Activated CD4-positive, alpha-beta T cell treated with anti-CD3 and anti-CD28 coated beads, Interleukin-2, amount 50 U/mL, for 16 hours (primary cell): ENCODE measurements at regions not wholly inside any gene's neighbourhood (a gene's known extent, or its start where the extent isn't known, plus 50 kb on each side); places are given as distances from the start of the nearest gene placed in this dataset.

Source experiments
- DNase-seq: peaks from one replicate; pipeline ENCODE4 v3.0.0-alpha.2; 2020

DNA sequence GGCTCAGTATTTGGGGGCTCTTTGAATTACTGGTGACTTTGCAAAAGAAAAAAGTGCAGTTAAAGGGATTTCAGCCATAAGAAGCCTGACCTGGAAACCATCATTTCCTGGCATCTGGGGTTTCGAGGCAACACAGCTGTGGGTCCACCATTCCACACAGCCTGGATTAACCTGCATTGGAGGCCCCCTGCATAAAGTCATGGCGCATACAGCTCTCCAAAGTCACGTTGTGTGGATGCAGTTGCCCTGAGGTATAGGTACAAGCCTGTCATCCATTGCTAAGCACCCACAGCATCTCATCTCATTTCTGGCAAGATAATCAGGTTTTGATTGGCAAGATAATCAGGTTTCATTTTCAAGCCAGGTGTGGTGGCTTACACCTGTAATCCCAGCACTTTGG lies 54.5 kb upstream of the TAGAP start:
- no peak for DNase-seq

DNA sequence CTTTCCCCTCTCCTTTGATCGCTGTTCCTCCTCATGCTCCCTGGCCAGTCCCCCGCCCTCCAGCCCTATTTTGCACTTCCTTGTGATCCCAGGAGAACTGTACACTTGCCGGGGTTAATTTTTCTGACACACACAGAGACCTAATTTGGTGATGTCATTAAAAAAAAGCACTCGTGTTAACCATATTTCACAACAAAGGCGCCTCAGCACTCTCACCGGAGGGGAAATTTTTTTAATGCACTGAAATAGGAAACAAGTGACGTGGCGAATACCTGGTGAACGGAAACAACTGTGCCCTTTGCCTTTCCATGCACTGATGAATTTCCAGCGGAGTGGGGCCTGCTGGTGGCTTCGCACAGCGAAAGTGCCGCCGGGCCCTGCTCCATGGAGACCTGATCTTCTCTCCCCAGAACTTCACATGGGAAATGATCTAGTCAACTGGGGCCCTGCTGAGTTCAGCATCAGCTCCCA lies 53.9 kb upstream of the TAGAP start:
- peak; percentile 74 for DNase-seq

DNA sequence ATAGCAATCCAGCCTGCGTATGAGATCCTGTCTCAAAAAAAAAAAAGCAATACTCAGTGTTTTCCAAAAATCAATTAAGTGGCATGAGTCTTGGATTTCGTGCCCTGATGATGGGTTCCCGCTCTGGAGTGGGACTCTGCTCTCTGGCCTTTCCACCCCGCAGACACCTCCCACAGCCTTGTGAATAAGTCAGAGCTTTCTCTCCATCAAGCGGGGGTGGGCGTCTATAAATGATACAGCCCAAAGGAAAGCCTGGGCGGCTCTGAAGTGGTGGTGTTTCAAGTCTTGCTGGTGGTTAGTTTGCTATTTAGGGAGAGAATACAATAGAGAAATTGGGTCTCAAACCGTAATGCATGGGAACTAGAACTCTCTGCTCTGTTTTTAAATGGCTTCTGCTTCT lies 52.5 kb upstream of the TAGAP start:
- no peak for DNase-seq

DNA sequence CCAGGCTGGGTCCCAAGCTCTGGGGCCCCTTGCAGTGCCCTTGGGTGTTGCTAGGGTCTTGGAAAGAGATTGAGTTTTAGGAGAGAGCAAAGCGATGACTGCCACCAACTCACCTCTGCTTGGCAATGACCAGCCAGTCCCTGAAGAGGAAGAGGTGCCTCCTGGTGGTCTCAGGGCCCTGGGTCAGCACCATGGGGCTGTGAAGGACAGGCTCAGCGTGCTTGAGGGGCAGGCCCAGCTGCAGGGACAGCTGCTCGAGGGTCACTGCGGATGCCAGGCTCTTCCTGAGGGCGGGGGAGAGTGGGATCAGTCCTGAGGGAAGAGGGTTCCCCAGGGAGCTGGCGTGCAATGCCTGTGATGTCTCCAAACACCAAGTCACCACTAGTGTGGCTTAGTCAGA lies 50.8 kb upstream of the TAGAP start:
- no peak for DNase-seq

DNA sequence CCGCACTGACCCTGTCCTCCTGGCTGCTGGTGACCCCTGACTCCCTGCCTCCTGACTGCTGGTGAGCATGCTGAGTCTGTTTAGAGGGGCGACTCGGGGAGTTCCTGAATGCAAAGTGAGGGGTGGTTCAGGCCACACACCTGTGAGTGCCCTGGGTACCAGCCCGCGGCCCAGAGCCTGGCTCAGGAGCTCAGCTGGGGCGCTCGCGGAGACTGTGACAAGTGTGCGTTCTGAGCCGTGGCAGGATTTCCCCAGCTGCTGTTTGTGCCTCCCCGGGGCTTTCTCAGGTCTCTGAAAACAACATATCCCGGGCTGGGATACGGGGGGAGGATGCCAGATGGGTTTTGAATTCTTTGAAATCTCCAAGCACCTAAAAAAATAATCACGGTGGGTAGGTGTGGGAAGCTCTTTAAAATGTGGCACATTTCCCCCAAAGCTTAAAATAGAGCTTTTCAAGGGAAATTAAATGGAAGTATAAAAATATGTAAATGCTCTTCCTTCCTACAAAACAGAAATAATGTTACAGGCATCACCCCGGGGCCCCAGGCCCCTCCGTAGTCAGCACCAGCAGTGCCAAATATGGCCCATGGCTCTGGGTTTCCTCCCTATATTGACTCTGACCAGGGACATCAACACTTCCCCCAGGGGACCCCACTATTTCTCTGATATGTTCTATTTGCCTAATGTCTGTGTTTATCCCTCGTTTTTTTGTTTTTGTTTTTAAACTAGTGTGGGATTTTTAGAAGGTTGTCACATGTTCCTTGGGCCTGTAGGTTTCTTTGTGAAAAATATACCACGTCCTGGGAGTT lies 49.9 kb upstream of the TAGAP start:
- peak; percentile 44 for DNase-seq
